OCI-LY7 (cell line): ENCODE measurements at regions not wholly inside any gene's neighbourhood (a gene's known extent, or its start where the extent isn't known, plus 50 kb on each side); places are given as distances from the start of the nearest gene placed in this dataset.

Source experiments
- BruUV-seq: library from RNA; stranded (reverse); fragments of 400-500 nt; replicated peaks from 2 replicates; lab custom pipeline; 2021; lab: Mats Ljungman, UMichigan
- CTCF ChIA-PET: fragments of 300-600 bp; sonication (Branson Sonifier 250); formaldehyde crosslinking; loops from one replicate; lab custom pipeline; 2022; ENCODE audit warnings: antibody characterized with exemption; ENCODE audit not compliant: unreplicated experiment; lab: Charles Lee
- POLR2A ChIA-PET: fragments of 300-600 bp; sonication (Branson Sonifier 250); formaldehyde crosslinking; loops from one replicate; lab custom pipeline; 2022; ENCODE audit warnings: antibody characterized with exemption; lab: Charles Lee
- DNase-seq: peaks from one replicate; pipeline ENCODE4 v3.0.0-alpha.2; 2015; ENCODE audit warnings: low spot score
- H2AFZ ChIP-seq: fragments of 200-600 bp; sonication (generic), shearing (Covaris generic); 2 replicates; pipeline ENCODE4 v1.6.1; 2014; ENCODE audit warnings: mild to moderate bottlenecking, antibody characterized with exemption, low read length, moderate library complexity
- H3K27ac ChIP-seq: fragments of 200-600 bp; sonication (generic); 2 replicates; pipeline ENCODE4 v1.5.1; 2014; ENCODE audit warnings: mixed run types, low read depth, mild to moderate bottlenecking, moderate library complexity, low read length, inconsistent platforms; ENCODE audit not compliant: poor library complexity, severe bottlenecking
- H3K36me3 ChIP-seq: fragments of 200-600 bp; sonication (generic); 2 replicates; pipeline ENCODE4 v1.6.1; 2014; ENCODE audit warnings: mild to moderate bottlenecking, antibody characterized with exemption, low read length, moderate library complexity, mixed read lengths; ENCODE audit not compliant: insufficient read depth
- H3K4me1 ChIP-seq: fragments of 200-600 bp; sonication (generic); 2 replicates; pipeline ENCODE4 v1.5.1; 2014; ENCODE audit warnings: mild to moderate bottlenecking, low read length; ENCODE audit not compliant: insufficient read depth, poor library complexity, severe bottlenecking
- H3K4me2 ChIP-seq: fragments of 200-600 bp; sonication (generic); 2 replicates; pipeline ENCODE4 v1.6.1; 2014; ENCODE audit warnings: mild to moderate bottlenecking, low read length
- H3K4me3 ChIP-seq: fragments of 200-600 bp; sonication (generic); 2 replicates; pipeline ENCODE4 v1.5.1; 2014; ENCODE audit warnings: mild to moderate bottlenecking, low read depth, low read length; ENCODE audit not compliant: poor library complexity, severe bottlenecking
- H3K79me2 ChIP-seq: fragments of 200-600 bp; sonication (generic); 2 replicates; pipeline ENCODE4 v1.6.1; 2016; ENCODE audit warnings: low read depth, mild to moderate bottlenecking, low read length, moderate library complexity, mixed read lengths; ENCODE audit not compliant: insufficient read depth
- H3K9me2 ChIP-seq: fragments of 200-600 bp; sonication (generic); 2 replicates; pipeline ENCODE4 v1.6.1; 2016; ENCODE audit warnings: mild to moderate bottlenecking, low read length, mixed read lengths; ENCODE audit not compliant: insufficient read depth
- H3K9me3 ChIP-seq: fragments of 200-600 bp; sonication (generic); 2 replicates; pipeline ENCODE4 v1.6.1; 2014; ENCODE audit warnings: mild to moderate bottlenecking, mixed run types, low read length, mixed read lengths
- H4K20me1 ChIP-seq: fragments of 200-600 bp; sonication (generic); 2 replicates; pipeline ENCODE4 v1.6.1; 2014; ENCODE audit warnings: mild to moderate bottlenecking, antibody characterized with exemption, low read length, moderate library complexity, mixed read lengths; ENCODE audit not compliant: insufficient read depth
- EZH2phosphoT487 ChIP-seq: fragments of 200-600 bp; sonication (generic); IDR thresholded peaks from 2 replicates; pipeline ENCODE4 v1.6.1; 2018; ENCODE audit warnings: low read depth, borderline replicate concordance, mild to moderate bottlenecking, mixed run types, antibody characterized with exemption, low read length, moderate library complexity, mixed read lengths
- intact Hi-C: fragments of 100-400 bp; cut with micrococcal nuclease; formaldehyde crosslinking; loops from one replicate; pipeline ENCODE4 v1.10.0; 2022; ENCODE audit not compliant: unreplicated experiment
- TF ChIP-seq, protein P1 (sequence below): fragments of 200-600 bp; sonication (generic); conservative IDR thresholded peaks from 2 replicates; pipeline ENCODE4 v1.5.1; 2014; ENCODE audit warnings: mild to moderate bottlenecking, antibody characterized with exemption, low read length, moderate library complexity, mixed read lengths

DNA sequence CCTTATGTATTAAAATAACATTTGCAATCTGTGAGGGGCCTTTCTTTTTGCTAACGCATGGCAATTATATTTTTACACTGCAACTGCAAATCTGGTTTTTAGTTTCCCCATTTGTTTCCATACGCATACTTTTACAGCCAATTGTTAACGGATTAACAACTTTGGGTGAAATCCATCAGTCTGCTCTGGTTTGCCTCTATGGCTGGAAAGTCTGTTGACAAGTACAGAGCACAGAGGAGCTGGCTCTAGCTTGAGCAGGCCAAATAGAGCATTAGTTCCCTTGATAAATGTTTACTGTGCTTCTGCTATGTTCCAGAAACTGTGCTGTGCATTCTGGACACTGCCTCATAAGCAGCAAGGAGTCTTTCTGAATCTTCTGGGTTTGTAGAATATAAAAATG is 400.4 kb upstream of the KIF2A start:
- Histone ChIP-seq H3K4me1 (no peaks in the 10 kb centered on the region), H2AFZ (no peak overlapping the region), H3K79me2 (no peaks in the 10 kb centered on the region), H3K4me3 (no peak overlapping the region), H3K36me3 (no peaks in the 10 kb centered on the region), H3K4me2 (no peak overlapping the region), H3K9me2 (no peaks in the 10 kb centered on the region), H3K9me3 (no peaks in the 10 kb centered on the region), H4K20me1 (no peaks in the 10 kb centered on the region), H3K27ac (no peak overlapping the region)
- no peak for TF ChIP-seq EZH2phosphoT487
- TF ChIP-seq, protein P1, sequence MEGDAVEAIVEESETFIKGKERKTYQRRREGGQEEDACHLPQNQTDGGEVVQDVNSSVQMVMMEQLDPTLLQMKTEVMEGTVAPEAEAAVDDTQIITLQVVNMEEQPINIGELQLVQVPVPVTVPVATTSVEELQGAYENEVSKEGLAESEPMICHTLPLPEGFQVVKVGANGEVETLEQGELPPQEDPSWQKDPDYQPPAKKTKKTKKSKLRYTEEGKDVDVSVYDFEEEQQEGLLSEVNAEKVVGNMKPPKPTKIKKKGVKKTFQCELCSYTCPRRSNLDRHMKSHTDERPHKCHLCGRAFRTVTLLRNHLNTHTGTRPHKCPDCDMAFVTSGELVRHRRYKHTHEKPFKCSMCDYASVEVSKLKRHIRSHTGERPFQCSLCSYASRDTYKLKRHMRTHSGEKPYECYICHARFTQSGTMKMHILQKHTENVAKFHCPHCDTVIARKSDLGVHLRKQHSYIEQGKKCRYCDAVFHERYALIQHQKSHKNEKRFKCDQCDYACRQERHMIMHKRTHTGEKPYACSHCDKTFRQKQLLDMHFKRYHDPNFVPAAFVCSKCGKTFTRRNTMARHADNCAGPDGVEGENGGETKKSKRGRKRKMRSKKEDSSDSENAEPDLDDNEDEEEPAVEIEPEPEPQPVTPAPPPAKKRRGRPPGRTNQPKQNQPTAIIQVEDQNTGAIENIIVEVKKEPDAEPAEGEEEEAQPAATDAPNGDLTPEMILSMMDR, result no peak
- DNase-seq, result no peak
- intact Hi-C loops, result no loop called here
- ChIA-PET POLR2A (no interaction called here), CTCF (no interaction called here)
- BruUV-seq, result no TSS peak

DNA sequence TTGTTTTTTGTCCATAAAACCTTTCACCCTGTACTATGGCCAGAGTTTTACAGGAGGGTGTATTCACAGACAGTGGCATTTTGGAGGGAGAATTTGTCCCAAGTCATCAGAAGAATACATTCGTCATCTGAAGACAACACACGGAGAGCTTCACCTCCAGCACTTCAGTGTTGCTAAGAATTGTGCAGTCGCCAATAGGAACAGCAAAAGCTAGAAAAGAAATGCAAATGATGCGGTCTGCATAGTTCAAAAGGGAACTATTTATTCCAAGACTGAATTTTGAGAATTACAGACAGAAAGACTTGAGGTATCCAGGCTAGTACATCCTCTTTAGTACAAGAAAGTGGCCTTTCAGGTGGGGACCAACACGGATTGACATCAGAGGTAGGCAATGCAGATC is 399.2 kb upstream of the KIF2A start:
- intact Hi-C loops, result no loop called here
- Histone ChIP-seq H2AFZ (no peak overlapping the region), H3K4me3 (no peak overlapping the region), H3K4me2 (no peak overlapping the region), H3K9me2 (no peaks in the 10 kb centered on the region), H3K9me3 (no peaks in the 10 kb centered on the region), H3K79me2 (no peaks in the 10 kb centered on the region), H3K4me1 (no peaks in the 10 kb centered on the region), H4K20me1 (no peaks in the 10 kb centered on the region), H3K36me3 (no peaks in the 10 kb centered on the region), H3K27ac (no peak overlapping the region)
- CTCF ChIA-PET, result no interaction called here
- POLR2A ChIA-PET, result no interaction called here
- TF ChIP-seq, protein P1, result no peak
- DNase-seq, result no peak
- no TSS peak for BruUV-seq

DNA sequence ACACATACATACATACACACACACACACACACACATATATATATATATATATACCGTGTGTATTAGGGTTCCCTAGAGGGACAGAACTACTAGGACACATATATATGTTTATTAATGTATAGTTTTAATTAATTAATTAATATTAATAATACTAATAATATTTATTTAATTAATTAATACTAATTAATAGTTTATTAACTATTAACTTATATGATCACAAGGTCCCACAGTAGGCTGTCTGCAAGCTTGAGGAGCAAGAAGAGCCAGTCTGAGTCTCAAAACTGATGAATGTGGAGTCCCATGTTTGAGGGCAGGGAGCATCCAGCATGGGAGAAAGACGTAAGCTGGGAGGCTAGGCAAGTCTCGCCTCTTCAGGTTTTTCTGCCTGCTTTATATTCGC is 398.0 kb upstream of the KIF2A start:
- H3K4me2 ChIP-seq, result no peak overlapping the region
- intact Hi-C loops, result no loop called here
- no peaks in the 10 kb centered on the region for H3K9me2 ChIP-seq
- H3K79me2 ChIP-seq, result no peaks in the 10 kb centered on the region
- no peaks in the 10 kb centered on the region for H3K4me1 ChIP-seq
- no peak overlapping the region for H2AFZ ChIP-seq
- no peak for TF ChIP-seq EZH2phosphoT487
- TF ChIP-seq, protein P1, result no peak
- H3K36me3 ChIP-seq, result no peaks in the 10 kb centered on the region
- BruUV-seq, result no TSS peak
- DNase-seq, result no peak
- no peak overlapping the region for H3K27ac ChIP-seq
- ChIA-PET CTCF (no interaction called here), POLR2A (no interaction called here)
- no peaks in the 10 kb centered on the region for H3K9me3 ChIP-seq
- no peak overlapping the region for H3K4me3 ChIP-seq
- no peaks in the 10 kb centered on the region for H4K20me1 ChIP-seq
